T-helper 2 cell (primary cell): ENCODE measurements at regions not wholly inside any gene's neighbourhood (a gene's known extent, or its start where the extent isn't known, plus 50 kb on each side); places are given as distances from the start of the nearest gene placed in this dataset.
A peak's percentile ranks its signal among the peaks of the same experiment; 100 is the strongest.
"Not testable (repeated sequence)": the region's sequence is repeated elsewhere in the genome, so short reads cannot be mapped to it uniquely, and the experiment has no call there.

Experiments used
- DNase-seq, 5 experiments: peaks; one replicate each; pipeline versions ENCODE4 v3.0.0 to v3.0.0-alpha.2; 2012 to 2022

DNA sequence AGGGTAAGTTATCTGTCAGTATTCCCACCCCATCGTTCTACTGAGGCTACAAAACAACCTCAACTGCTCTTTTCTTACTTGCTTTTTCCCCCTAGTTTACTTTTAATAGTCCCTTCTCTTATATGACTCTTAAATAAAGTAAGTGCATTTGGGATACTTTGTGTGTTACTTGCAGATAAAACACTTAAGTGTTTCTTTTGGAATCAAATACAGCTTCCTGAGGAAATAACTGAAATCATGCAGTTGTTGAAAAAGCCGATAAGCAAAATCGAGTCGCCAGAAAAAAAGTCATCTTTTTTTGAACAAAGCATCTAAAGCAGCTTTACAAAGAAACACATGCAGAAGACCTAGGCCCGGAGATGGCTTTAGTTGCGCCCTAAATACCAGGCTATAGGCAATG lies 53.5 kb upstream of the EPB41L4A start:
- DNase-seq, result no peak

DNA sequence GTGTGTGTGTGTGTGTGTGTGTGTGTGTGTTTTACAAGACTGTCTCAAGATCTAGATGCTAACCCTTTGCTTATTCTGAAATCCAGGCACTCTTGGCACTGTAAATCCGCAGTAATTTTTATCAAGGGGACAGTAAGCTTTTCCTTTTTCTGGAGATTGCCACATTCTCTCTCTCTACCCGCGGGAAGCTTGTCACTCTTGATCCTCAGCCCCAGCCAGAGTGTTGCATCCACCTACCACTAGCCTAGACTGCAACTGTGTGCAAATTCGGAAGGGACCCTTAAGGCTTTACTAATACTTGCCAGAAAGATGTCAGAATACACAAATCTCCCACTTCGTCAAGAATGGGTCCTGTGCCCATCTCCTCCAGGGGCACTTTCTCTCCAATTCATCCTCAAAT lies 54.9 kb upstream of the EPB41L4A start:
- DNase-seq, result no peak

DNA sequence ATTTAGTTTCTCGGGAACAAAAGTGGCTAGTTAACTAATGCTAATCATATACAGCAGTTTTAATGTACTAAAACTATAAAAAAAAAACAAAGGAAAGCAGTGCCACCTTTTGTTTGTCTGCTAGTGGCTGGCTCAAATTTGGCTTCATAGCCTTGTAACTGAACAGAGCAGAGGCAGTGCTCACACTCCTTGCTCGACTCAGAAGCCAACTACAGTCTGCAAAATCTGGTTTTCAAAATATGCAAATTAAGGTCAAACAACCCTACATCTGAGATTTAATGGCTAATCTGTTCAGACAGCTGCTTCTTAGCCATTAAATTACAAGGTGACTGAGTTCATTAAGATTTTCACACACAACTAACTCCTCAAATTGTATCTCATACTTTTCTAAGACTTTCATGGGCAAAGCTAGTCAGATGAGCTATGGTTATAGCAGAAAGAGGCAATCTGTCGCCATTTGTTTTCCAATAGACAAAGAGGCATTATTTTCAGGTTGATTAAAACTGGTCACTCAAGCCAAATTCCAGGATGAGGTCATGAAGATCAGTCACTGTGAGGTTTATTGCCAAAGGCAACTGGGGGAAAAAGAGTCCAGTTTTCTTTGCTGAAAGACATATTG lies 56.8 kb upstream of the EPB41L4A start:
- no peak for DNase-seq

DNA sequence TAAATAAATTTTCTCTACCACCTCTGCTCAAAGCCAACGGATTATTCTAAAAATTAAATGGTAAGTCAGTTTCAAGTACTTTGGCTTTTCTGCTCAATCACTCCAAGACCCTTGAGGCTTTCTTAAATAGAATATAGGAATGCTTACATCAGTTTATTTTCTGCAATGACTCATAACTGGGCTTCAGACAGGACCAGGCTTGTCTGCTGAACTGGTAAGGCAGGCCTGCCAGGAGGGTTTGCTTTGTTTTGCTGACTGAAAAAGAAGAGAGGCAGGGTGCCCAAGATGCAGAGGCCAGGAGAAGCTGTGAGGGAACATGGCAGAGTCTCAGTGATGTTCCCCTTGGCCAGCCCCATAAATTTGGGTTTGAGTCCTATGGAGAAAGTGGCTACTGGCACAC lies 60.3 kb upstream of the EPB41L4A start:
- no peak for DNase-seq

DNA sequence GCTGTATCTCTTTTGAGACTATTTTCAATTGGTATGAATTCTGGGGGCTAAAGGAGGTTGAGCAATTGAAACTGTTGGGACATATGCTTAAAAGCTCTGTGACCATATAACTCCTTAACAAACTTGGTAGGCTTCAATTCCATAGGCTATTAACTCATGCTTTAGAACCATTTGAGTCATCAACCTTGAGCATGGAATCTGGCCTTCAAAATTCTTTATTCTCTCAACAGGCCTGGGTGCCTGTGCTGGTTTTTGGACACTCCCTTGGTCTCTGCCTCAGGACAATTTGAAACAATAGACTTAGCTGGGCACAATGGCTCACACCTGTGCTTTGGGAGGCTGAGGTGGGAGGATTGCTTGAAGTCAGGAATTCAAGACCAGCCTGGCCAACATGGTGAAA lies 61.4 kb upstream of the EPB41L4A start:
- no peak for DNase-seq

DNA sequence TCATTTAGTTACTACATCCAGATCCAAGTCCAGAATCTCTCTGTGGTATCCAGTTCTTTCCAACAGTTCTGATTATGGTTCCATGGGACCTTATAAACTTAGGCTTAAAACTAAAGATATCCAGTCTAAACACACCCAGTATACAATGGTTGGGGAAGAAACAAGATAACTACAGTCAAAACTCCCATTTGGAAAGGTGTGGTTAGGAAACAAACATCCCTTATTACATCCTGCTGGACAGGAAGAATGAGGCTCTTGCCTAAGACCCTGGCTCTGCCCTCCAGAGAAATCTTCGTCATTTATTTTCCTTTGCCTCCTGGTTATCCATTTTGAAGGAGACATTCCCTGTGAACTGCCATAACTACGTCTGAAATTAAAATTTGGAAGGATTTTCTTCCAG lies 64.6 kb upstream of the EPB41L4A start:
- DNase-seq, result no peak

DNA sequence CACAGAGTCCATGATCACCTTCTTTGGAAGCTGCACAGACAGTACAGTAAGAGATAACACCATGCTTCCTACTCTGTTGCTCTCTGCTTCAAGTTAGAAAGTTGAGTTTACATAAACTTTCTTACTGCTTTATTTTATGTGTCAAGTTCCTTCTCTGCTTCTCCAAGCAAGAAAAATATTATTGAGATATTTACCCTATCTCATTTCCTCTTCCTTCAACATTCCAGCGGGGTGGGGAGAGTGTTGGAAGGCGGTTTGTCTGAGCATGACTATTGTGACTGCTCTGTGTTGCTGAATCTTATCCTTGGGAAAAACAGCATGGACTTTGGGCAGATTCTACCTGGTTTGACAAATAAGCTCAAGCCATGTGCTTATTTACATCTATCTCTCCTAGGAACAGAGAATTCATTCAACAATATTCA lies 66.9 kb upstream of the EPB41L4A start:
- no peak for DNase-seq

DNA sequence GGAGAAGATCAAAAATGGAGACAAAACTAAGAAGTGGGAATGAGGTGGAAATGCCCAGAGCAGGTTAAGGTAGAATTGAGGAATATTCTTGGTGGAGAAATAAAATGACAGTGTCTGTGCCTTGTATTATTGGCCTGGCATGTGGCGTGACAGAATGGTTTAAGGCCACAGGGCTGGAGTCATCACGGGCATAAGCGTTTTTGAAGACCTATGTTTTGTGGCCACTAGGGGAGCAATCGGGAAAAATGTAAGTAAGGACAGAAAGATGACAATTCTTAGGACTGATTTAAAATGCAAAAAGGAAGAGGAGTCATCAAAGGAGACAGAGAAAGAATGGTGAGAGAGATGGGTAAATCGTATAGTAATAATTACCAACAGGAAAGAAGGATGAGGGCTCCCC lies 72.2 kb upstream of the EPB41L4A start:
- peak in 1 of 5 experiments; percentile 2 for DNase-seq

DNA sequence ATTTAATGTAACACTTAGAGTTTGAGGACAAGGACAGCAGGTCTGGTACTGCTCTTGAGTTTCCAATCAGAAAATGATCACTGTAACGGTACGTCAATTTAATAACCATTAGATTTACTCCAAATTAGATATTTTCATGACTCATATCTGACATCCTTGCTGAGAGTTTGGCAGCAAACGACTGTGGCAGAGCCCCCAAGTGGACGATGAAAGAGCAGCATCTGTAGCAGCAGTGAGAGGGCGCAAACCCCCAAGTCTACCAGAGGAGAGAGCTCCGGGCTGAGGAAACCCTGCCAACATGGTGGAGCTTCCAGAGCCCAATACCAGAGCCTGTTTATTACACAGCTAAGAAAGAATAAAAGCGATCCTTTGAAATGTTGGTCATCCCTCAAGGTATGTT lies 73.2 kb upstream of the EPB41L4A start:
- peak in 1 of 5 experiments; percentile 21 for DNase-seq

DNA sequence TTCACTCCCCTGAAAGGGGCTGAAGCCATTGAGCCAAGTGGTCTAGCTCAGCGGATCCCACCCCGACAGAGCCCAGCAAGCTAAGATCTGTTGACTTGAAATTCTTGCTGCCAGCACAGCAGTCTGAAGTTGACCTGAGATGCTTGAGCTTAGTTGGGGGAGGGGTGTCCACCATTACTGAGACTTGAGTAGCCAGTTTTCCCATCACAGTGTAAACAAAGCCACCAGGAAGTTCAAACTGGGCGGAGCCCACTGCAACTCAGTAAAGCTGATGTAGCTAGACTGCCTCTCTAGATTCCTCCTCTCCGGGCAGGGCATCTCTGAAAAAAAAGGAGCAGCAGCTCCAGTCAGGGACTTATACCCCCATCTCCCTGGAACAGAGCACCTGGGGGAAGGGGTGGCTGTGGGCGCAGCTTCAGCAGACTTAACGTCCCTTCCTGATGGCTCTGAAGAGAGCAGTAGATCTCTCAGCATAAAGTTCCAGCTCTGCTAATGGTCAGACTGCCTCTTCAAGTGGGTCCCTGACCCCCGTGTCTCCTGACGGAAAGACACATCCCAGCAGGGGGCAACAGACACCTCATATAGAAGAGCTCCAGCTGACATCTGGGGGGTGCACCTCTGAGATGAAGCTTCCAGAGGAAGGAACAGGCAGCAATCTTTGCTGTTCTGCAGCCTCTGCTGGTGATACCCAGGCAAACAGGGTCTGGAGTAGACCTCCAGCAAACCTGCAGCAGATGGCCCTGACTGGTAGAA lies 84.8 kb upstream of the EPB41L4A start:
- not testable (repeated sequence) for DNase-seq

DNA sequence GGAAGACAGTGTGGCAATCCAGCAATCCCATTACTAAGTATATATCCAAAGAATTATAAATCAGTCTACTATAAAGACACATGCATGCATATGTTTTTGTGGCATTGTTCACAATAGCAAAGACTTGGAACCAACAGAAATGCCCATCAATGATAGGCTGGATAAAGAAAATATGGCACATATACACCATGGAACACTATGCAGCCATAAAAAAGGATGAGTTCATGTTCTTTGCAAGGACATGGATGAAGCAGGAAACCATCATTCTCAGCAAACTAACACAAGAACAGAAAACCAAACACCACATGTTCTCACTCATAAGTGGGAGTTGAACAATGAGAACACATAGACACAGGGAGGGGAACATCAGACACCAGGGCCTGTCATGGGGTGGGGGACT lies 90.0 kb upstream of the EPB41L4A start:
- not testable (repeated sequence) for DNase-seq

DNA sequence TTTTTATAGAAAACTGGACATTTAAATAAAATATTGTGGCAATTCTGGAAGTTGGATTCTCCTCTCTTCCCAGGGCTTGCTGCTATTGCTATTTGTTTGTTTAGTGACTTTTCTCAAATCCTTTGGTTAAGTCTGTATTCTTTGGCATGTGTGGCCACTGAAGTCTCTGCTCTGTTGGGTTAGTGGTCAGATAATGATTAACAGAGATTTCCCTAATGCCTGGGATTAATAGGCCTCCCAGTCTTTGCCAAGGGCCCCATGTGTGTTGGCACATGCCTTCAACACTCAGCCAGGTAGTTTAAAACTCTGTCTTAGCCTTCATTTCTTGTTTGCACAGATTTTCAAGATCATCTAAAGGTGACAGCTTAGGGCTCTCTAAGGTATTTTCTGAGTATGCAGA lies 92.8 kb upstream of the EPB41L4A start:
- no peak for DNase-seq

DNA sequence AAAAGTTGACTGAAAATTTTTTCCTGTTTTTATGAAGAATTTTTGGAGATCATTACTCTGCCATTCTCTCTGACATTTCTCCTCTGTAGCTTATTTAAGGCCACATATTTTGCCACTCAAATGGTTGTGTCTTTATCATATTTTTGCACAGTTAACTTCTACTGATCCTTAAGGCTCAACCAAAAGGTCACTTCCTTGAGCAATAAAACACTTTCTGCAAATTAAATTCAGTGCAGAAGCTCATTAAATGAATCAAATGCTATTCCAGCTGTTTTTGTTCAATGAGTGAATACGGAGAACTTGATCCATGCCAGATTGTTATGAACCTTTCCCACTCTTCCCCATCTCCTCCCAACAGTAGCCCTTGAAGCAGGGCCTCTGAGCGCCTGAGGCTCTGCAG lies 93.8 kb upstream of the EPB41L4A start:
- no peak for DNase-seq

DNA sequence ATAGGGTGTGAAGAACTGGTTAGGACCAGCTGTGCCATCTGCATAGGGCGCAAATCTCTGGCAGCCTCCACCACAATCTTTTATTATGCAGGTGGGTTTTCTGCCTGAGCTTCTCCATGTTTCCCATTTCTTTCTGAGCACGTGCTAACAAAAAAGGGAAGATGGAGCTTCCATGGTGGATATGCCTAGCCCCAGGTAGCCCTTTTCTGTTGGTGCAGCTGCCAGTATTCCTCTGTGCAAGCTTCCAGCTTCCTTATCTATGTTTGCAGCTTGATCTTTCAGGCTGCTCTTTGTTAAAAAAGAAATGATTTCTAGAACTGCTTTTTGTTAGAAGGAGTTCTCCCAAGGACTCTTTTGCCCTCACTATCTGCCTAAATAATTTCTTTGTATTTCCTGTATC lies 95.0 kb upstream of the EPB41L4A start:
- DNase-seq, result no peak

DNA sequence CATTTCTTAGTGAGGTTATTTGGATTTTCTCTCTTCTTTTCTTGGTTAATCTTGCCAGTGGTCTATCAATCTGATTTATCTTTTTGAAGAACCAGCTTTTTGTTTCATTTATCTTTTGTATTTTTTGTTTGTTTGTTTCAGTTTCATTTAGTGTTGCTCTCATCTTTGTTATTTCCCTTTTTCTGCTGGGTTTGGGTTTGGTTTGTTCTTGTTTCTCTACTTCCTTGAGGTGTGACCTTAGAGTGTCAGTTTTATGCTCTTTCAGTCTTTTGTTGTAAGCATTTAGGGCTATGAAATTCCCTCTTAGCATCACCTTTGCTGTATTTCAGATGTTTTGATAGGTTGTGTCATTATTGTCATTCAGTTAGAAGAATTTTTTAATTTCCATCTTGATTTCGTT lies 101.4 kb upstream of the EPB41L4A start:
- not testable (repeated sequence) for DNase-seq

DNA sequence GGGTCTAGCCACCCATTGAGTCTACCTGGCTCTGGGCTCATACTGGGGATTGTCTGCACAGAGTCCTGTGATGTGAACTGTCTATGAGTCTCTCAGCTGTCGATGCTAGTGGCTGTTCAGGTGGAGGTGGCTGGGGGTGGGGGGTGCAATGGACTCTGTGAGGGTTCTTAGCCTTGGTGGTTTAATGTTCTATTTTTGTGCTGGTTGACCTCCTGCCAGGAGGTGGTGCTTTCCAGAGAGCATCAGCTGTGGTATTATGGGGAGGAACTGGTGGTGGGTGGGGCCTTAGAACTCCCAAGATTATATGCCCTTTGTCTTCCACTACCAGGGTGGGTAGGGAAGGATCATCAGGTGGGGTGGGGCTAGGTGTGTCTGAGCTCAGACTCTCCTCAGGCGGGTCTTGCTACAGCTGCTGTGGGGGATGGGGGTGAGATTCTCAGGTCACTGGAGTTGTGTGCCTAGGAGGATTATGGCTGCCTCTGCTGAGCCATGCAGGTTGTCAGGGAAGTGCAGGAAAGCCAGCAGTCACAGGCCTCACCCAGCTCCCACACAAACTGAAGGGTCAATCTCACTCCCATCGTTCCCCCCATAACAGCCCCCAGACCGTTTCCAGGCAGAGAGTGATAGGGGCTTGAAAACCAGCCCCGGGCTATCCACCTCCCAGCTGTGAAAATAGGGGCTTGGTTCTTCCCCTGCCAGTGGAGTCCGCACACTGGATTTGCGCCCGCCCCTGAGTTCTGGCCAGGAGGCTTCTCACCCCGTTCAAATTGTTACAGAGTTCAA lies 104.0 kb upstream of the EPB41L4A start:
- not testable (repeated sequence) for DNase-seq

DNA sequence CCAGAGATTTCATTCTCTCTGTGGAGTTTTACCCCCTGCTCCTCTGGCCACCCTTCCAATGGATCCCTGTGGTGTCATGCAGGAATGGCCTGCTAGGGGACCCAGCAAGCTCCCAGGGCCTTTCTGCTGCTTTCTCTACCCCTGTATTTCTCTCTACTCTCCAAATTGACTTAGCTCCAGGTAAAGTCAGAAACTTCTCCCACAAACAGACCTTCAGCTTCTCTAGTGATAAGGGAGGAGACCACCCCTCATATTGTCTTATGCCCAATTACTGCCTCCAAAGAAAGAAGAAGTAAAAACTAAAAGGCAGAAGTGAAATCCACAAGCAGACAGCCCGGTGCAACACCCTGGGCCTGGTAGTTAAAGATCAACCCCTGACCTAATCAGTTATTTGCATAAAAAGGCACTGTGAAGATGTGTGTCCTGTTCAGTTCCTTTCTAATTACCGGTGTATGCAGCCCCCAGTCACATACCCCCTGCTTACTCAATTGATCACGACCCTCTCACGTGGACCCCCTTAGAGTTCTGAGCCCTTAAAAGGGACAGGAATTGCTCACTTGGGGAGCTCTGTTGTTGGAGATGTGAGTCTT lies 104.7 kb upstream of the EPB41L4A start:
- DNase-seq, result not testable (repeated sequence)

DNA sequence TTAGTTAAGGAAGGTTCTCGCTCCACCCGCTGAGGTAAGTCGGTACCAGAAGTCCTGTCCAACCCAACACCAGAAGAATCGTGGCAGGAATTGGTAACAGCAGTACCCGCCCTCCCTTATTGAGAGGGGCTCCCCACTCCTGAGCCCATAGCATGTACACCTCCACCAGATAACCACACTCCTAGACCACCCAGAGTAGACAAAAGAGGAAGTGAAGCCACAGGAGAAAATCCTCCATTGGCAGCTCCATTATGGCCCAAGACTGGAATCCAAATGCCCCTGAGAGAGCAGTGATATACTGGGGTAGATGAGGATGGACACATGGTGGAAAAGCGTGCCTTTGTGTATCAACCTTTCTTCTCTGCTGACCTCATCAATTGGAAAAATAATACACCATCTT lies 106.1 kb upstream of the EPB41L4A start:
- DNase-seq, result no peak

DNA sequence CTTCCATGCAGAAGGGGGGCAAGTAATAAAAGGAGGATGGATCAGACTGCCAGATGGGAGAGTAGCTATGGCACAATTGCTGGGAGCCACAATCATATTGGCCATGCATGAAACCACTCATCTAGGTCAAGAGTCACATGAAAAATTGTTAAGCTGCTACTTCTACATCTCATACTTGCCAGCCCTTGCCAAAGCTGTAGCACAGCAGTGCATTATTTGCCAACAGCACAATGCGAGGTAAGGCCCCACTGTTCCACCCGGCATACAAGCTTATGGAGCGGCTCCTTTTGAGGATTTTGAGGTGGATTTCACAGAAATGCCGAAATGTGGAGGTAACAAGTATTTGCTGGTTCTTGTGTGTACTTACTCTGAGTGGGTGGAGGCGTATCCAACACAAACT lies 109.9 kb upstream of the EPB41L4A start:
- no peak for DNase-seq

DNA sequence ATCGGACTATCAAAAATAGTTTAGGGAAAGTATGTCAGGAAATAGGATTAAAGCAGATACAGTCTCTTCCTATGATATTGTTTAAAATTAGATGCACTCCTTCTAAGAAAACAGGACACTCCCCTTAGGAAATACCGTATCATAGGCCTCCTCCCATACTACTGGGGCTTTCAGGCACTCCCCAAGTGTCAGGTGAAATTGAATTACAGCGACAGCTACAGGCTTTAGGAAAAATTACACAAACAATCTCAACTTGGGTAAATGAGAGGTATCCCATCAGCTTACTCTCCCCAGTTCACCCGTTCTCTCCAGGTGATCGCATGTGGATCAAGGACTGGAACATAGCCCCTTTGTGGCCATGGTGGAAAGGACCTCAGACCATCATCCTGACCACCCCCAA lies 110.4 kb upstream of the EPB41L4A start:
- peak in 1 of 5 experiments; percentile 12 for DNase-seq

DNA sequence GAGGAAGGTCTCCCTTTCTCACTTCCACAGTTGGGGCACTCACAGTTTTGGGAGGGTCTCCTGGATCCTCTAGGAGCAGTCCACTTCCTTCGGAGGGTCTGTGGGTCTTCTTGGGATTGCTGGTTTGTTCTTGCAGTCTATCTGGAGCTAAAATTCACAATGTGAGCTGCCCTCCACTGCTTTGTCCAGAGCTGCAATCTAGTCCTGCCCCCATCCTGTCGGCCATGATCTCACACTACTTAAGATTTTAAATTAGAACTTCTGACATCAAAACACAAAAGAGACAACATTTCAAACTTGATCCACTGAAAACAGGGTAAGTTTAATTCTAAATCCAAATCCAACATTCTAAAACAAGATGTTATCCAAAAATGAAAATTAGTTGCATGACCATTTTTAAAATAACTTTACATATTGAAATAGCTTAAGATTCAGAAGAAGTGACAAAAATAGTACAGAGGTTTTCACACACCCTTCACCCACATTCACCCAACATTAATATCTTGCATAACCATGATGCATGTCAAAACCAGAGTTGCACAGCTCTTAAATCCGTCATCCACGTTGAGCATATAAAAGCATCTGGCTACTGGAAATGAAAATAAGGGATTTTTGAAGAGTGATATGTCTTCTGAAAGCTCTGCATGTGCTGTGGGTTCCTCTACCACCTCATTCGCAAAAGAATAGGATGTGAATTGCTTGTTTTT lies 113.7 kb upstream of the EPB41L4A start:
- no peak for DNase-seq

DNA sequence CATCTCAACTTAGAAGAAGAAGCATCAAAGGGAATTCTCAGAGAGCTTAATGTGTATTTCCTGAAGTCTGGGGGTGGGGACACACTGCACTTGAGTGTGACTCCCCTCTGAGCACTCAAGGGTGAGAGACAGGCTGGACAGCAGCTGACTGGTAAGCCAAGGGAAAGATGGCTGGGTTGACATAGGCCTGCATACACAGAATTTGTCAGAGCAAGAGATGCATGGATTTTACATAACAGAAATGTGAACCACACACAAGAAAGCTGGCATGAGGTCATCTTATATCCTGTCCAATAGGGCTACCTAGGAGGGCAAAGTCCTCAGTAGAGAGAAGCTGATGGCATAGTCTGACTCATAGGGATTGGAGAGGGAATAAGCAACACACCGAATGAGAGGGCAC lies 114.3 kb upstream of the EPB41L4A start:
- DNase-seq, result no peak

DNA sequence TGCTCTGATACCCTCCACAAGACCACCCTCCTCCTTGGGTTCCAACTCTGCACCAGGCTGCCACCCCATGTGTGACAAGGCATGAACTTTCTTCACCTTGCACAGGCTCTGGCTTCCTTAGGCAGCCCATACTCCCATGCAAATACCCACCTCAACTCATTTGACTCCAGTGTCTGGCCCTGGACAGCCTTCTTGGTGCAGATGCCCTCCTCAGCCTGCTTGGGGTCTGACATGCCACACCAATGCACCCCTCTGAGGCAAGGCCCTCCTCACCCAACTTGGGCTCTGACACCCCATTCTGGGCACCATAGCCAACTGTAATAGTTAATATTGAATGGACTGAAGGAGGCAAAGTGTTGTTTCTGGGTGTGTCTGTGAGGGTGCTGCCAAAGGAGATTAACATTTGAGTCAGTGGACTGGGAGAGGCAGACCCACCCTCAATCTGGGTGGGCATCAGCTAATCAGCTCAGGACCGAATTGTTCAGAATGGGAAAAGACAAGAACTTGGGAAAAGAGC lies 115.0 kb upstream of the EPB41L4A start:
- no peak for DNase-seq
